Suppressor macrophage treated with lipopolysaccharide for 1 hour (primary cell): ENCODE measurements at regions not wholly inside any gene's neighbourhood (a gene's known extent, or its start where the extent isn't known, plus 50 kb on each side); places are given as distances from the start of the nearest gene placed in this dataset.

ENCODE experiments used
- DNase-seq, 3 donors: peaks; one replicate each; pipeline ENCODE4 v3.0.0-alpha.2; 2020 to 2022

DNA sequence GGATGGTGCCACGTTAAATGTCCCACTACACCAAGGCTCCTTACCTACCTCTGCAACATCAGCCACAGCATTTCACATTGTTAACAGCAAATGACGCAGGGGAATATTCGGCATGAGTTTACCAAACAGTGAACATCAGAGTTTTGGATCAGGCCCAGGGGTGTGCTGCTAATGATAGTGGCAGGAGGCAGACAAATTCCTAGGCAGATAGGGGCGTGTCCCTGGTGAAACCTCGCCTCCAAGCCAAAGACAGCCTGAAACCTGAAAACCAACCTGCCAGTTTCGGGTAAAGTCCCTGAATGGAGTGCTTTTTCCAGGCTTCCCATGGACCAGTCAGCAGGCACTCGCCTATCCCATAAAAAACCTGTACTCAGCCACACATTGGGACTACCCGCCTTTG lies 133.6 kb downstream of the SH3BGRL2 start:
- DNase-seq: no peak

DNA sequence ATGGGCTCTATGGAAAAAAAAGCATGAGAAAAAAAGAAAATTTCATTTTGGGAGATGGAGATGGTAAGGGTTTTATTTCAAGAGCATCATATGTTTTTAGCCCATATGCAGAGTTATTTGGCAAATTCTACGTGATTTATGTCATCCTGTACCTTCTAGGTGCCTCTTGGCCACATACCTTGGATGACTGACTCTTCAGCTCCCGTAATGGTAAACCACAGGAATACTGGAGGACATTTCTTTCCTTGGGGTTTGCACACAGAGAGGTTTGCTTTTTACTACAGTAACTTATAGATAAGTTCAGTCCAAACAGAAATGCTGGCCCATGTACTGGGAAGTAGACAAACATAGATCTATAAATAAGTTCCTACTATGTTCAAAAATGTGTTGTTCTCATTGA lies 132.2 kb downstream of the SH3BGRL2 start:
- DNase-seq: no peak

DNA sequence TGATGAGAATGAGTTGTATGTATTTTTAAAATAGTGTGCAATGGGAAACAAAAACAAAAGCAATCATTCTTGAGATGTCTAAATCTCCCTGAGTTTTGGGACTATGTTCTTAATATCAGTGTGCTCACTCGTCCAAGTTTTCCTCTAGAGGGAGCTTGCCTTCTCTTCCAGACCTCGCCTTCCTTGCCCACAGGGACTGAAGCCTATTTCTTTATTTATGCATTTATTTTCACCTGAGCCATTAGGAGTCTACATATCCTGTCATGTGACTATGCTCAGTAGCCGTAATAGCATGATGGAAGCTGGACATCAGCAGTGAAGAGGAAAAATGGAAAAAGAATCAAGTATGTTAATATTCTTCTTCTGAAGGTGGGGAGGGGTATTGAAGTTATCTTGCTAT lies 131.2 kb downstream of the SH3BGRL2 start:
- DNase-seq: peak in 2 of 3 donors; percentile 12 to 17

DNA sequence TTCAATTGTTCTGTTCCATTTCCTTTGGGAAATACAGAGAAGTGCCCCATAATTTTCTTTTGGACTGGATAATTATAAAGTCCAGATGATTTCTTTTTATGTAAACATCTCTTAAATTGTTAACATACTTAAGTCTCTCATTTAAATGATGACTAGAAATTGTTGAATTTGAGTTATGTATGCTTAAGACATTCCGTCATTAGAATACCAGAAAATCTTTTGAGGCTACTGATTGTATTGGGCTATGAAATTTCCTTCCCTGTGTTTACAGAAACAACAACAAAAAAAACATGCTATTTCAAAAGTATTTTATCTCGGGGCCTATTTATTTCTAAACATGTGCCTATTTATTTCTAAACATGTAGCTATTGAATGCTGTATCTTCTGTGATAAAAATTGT lies 125.4 kb downstream of the SH3BGRL2 start:
- DNase-seq: no peak

DNA sequence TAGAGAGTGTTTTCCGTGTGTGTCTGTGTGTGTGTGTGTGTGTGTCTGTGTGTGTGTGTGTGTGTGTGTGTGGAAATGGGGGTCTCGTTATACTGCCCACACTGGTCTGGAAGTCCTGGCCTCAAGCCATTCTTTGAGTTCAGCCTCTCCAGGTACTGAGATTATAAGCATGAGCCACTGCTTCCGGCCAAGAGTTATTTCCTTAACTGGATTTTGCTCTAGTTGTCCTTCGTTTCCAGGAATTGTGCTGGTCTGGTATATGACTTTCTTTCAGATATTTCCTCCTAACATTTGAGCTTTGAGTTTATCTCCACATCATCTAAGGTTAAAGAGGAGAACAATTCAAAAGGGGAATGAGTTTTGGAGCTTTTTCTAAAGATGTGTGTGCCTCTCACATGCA lies 124.8 kb downstream of the SH3BGRL2 start:
- DNase-seq: no peak
